NCI-H345 treated with DMSO at 0.1 percent for 48 hours (cell line): ENCODE measurements at regions not wholly inside any gene's neighbourhood (a gene's known extent, or its start where the extent isn't known, plus 50 kb on each side); places are given as distances from the start of the nearest gene placed in this dataset.

ENCODE experiments used
- DNase-seq: peaks from one replicate; lab custom pipeline; 2025; ENCODE audit not compliant: unreplicated experiment; lab: John Stamatoyannopoulos, UW

DNA sequence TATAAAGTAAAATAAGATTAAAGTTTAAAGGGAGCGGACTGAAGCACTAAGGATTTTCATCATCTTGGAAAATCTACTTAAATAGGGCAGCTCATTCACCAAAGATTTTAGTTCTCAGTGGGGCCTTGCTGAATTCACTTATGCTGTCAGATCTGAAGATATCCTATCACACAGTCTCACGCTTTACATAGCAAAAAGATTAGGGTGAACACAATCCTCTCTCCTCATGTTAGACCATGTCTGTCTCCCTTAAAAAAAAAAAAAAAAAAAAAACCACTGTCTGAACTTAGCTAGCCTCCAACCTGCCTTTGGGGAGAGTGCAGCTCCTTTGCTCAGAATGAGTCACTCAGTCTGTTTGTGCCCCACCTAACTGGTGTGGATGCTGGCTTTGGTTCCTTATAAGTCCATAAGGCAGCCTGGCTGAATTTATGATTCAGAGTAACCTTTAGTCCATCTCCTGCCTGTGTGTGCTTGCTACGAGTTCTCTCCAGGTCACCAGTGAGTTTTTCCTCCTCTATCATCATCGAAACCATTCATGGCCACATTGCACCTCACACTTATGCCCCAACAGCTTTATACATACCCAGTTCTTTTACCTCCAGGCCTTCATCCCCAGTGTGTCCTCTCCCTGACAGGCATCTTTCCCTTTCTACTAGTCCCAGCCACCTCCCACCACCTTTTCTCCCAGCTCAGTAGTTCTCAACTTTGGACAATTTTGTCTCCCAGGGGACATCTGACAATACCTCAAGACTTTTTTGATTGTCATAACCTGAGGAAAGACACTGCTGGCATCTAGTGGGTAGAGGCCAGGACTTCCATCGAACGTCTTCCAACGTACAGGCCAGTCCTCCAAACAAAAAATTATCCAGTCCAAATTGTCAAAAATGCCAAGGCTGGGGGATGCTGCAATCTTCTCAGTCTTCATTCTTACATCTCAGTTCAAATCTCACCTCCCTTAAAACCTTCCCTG, 220.7 kb upstream of the EMCN start:
- no peak for DNase-seq

DNA sequence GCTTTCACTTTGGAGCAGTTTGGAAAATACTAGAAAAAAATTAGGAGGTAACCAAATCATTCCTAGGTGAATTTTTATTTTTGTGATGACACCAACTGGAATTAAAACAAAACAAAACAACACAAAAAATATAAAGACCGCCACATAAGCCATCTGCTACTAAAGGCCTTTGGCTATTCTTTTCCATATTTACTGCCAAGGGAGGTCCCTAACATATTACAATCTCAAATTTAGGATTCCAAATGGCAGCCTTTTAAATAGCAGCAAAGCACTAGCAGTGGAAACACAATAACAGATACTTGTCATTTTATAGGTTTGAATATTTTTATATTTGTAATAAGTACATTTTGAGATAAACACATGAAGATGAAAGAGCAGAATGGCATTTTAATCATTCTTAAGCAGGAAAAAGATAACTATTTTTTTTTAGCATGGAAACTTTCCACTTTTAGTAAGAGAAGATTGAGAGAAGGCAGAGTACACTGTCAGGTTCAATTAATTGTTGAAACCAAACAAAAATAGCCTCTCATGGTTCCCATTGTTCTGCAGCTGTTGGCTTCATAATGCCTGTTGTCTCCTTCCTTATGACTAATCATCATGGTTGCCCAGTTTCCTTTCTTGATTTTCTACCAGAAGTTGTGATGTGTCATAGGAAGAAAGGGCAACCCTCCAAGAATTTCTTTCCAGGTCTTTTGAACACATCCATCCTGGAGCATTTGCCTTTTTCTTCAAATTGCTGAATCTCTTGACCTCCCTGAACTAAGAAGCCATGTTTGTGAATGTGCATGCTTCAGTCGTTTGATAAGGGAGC, 219.0 kb upstream of the EMCN start:
- no peak for DNase-seq

DNA sequence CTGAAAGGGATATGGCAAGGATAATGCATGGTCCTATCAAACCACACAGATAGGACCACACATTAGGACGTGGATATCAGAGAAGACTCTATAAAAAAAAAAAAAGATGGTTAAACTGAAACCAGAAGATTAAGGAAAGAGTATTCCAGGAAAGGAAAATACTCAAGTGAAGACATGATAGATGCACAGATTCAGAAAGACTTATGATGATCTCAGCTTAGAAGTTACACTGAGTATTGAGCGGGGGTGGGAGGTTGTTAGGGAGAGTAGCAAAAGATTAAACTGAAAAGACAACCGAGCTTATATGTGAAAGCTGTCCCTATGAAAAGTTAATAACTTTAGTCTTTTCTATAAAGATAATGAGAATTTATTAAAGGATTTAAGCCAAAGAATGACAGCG, 211.0 kb upstream of the EMCN start:
- no peak for DNase-seq

DNA sequence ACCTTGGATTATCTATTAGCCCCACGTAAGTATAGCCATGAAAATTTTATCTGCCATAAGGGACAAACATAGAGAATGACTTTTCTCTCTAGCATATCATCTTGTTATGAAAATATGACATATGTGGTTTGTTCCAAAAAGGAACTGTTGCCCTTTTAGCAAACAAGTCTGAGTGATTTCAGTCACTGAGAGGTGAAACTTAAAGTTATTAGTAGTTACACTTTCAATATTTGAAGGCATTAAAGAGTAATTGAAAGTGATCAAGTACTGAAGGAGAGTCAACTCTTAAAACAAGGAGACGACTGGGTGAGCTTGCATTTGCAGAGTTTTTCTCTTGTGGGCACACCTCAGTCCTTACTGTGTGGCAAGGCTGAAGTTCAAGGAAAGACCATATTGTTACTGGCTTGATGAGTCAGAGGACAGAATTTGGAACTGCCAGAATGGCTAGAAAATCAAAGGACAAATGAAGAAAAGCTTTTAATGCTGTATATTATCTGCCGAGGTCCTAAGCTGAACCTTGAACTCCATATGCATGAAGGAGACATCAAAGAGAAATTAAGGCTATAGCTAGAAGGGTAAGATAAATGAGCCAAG, 205.1 kb upstream of the EMCN start:
- no peak for DNase-seq

DNA sequence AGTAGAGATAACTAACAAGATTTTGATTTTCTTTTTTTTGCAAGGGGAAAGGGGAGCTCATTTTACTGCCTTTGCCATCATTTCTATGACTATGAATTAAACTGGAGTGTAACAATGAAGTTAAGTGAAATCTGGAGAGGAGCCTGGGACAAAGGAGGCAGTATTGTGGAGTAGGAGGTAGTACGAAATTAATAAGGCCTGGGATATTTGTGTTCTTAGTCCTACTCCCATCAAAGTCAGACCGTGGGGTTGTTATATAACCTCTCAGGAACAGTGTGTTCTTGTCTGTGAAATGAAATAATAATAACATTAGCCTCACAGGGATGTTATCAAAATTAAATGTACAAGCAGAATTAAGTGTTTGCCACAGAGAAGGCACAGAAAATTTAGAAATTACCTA, 204.3 kb upstream of the EMCN start:
- DNase-seq, result no peak

DNA sequence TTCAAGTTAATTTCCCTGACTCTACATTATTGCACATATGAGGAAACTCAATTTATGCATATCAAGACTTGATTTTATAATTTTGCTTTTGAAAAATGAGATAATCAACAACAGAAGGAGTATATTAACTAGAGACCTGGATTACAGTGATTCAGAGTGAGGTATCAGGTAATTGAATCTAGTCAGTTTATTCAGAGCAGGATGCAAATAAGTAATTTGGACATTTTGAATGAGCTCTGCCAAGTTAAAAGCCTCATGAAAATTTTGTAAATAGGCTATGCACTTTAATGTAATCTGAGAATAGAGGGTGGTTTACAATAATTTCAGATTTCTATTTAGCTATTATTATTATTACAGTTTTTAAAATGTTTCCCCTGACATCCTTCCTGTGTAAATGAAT, 203.7 kb upstream of the EMCN start:
- no peak for DNase-seq

DNA sequence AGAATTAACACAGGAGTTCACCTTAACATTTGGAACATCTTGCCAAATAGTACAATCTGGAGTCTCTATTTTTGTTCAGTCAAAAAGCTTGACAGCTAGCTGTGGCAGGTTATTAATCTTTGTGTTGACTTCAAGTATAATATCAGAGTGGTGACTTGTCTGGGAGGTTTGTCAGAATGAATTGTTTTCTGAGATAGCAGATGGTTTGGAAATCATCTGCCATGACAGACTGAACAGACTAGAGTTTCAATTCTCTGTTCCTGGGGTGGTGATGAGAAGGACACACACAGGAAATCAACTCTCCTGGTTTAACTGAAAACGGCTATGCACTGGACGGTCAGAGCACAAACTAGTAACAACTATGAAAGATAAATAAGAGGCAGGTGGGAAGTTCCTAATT, 203.3 kb upstream of the EMCN start:
- no peak for DNase-seq

DNA sequence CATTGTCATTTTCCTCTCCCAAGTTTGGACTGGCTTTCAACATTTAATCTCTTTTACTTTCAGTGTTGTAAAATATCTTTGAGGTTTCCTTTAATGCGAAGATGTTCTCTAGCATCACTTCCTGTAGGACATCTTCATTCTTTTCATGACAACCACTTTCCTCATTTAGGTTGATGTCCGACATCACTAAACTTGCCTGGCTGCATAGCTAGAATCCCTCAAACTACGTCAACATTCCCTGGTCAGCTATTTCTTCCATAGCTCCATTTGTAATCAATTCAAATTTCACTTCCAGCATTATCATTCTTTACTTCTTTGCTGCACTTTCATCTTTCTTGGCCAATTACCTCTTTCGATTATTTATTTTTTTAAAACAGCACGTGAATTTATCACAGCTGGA, 198.6 kb upstream of the EMCN start:
- DNase-seq, result no peak

DNA sequence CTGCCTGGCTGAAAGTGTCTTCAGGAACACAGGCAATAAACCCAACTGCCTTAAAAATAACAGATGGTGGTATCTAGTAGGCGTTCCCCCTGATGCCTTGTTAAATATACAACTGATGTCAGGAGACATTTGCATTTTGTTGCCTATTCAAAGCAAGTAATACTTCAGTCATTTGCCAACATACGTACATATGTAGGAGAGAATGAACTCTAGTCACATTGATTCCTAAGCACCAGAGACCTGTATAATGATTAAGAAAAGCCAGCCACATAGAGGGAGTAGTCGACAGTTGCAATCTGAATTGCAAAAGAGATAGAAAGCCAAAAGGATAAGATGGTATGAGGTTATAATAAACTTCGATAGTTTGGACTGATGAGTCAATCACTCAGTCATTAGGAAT, 191.0 kb upstream of the EMCN start:
- DNase-seq, result no peak

DNA sequence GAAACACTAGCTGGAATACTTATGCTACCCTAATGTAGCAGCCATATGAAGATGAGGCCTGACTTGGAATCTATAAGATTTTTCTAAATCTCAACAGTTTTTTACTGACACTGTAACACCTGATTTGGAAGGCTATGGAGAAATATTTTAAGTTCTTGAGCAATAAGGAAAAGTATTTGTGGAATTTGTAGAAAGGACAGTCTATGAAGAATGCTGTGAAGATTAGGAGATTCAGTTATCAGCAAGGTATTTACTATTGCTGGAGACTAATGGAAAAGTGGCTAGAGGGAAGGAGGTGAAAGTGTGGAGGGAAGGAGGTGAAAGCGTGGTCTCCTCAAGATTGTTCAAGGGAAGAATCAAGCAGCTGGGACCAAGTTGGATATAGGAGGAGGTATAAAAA, 190.0 kb upstream of the EMCN start:
- DNase-seq, result no peak

DNA sequence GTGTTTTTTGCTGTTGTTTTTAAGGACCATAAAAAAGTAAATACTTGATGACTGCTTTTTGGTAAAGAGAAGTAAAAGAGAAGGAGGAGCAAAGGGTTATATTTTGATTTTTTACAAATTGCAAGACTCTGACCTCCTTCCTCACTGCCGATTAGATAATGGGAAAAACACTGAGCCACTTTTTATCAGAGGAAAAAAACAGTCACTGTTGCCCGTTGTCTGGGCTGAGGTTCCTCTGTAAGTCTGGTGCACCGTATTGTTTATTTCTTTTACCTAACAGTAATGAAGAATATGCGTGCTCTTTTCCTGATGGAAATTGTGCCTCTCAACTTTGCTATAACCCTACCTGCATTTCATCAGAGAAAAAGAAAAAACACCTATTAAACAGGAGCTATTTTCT, 178.7 kb upstream of the EMCN start:
- no peak for DNase-seq

DNA sequence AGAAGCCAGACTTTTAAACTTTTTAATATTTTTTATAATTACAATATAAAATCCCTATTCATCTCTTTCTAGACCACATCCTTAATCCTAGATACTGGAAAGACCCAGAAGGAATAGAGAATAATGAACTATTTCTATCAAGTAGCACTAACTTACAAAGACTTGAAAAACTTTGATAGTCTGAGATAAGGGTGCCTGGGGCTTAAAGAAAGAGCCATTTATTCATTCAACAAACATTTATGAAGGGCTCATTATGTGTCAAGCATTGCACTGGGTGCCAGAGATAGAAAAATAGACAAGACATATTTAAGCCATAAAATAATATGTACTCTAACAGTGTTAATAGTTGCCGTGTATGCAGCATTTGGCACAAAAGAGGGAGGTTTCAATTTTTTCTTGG, 178.0 kb upstream of the EMCN start:
- no peak for DNase-seq

DNA sequence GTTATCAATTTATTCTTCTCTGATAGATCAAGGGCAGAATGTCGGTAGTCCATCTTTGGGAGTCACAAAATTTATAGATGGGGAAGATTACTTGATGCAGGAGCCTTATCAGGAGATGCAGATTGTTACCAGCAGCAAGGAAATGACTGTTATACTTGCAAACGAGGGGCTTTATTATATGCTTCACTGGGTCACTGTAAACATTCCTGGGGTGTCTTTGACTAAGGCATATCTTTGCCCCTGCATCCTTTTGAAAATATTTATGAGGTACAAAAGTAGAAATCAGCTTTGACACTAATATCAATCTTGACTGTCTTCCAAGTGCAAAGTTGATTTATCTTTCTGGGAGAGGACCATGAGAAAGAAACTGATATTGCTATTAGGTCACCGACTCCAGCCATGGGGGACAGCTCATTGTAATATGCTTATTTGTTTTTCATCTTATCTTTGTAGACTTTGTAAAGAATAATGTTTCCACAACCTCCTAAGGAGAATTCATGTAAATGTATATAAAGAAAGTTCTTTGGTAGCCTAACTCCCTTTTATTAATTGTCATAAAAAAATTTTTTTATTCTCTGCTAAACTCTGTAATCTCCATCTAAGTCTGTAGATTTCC, 177.3 kb upstream of the EMCN start:
- no peak for DNase-seq

DNA sequence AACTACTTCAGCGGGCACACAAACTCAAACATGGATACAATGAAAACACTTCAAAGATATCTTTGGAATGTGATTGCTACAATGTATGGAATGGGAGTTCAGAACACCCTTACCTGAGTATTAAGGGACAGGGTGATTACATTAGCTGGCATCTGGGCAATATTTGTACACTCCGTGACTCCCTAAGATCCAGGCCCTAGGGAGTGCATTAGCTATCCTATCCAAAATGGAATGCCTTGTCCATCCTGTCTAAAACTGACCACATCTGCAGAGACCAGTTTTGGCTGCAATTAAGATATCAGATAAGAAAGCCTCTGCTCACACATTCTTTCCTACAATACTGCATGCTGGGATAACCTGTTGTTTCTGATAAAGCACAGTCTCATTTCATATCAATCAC, 176.6 kb upstream of the EMCN start:
- DNase-seq, result no peak

DNA sequence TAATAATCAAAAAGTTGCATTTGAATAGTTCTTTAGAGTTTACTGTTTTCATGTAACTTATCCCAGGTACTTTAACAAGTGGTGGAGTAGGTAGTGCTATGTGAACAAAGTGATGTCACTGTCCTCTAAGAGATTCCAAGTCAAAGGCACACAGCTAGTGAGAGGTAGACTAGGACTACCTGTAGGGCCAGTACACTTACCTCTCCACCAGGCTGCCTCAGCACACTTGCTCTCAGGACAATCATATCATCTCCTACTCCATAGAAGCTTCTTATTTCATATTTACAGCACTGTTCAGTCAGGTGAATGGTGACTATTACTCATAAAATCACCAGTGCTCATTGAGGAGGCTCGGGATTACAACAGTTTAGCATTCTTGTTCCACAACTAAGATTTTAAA, 173.0 kb upstream of the EMCN start:
- DNase-seq, result no peak

DNA sequence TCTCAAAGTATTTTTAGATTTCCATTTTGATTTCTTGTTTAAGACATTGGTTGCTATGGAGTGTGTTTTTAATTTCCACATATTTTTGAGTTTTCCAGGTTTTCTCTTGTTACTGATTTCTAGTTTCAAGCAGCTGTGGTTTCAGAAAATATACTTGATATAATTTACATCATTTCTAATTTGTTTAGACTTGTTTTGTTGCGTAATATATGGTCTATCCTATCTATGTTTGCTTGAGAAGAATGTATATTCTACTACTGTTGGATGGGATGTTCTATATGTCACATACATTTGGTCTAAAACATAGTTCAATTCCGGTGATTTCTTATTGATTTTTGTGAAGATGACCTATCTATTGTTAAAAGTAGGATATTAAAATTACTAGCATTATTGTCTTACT, 170.5 kb upstream of the EMCN start:
- no peak for DNase-seq

DNA sequence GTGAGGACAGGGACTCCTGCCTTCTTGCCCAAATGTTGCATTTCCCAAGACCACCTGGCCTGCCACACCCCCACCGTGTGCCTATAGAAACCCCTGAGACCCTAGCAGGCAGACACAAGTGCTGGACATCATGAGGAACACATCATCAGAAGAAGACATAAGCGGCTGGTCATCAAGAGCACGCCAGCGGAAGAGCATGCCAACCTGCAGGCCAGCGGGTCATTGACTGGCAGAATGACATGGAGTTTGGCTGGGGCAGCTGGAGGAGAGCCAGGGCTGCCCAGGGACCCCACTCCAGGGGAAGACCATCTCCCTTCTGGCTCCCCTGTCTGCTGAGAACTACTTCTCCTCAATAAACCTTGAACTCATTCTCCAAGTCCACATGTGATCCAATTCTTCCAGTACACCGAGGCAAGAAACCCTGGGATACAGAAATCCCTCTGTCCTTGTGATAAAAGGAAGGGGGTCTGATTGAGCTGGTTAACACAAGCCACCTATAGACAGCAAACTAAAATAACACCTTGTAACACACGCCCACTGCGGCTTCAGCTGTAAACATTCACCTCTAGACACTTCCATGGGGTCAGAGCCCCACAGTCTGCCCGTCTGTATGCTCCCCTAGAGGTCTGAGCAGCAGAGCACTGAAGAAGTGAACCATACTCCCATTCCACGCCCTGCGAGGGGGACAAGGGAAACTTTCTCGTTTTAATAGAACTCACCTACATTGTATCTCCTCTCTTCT, 164.8 kb upstream of the EMCN start:
- no peak for DNase-seq

DNA sequence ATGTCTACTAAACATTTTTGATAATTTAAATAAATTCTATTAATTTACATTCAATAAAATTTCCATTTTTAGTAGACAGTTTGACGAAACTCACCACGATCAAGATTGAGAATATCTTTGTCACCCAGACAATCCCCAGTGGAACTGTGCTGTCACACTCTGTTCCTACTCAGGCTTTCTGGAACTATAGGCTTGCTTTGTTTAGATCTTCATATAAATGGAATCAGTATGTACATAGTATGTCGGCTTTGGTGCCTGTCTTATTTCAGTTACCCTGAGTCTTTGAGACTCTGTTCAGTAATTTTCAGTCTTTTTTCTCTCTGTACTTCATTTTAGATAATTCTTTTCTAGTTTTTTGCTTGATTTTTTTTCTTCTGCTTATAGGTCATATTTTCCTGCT, 163.5 kb upstream of the EMCN start:
- no peak for DNase-seq

DNA sequence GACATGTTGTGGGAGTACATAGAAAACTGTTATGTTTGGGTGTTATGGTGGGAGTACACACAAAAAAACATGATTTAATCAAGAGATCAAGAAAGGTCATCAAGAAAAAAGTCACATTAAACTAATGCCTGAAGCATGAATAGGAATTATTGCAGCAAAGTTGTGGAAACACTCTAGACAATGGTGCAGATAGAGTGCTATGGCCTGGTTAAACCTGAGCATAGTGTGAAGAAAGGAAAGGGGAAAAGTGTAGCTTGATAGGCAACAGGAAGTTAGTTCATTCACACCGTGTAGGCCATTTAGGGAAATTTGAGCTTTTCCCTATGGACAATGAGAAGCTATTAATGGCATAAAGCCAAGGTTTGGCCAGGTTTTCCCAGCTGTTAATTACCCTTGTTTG, 162.1 kb upstream of the EMCN start:
- DNase-seq, result no peak

DNA sequence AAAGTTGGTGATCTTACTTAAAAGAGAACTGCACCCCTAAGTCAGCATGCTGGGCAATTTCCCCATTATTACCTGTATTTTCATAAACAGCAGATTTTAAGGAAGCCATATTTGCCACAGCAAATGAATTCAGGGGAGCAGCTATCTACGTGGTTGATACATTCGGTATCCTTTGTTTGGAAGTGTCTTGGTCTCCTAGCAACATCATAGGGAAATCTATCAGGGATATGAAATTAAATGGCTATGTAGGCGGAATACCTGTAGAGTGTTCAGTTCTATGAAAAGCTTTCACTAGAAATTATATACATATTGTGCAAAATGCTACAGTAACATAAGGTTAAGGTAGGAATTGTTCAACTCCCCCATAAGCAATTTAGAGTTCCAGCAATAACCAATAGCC, 157.2 kb upstream of the EMCN start:
- no peak for DNase-seq

DNA sequence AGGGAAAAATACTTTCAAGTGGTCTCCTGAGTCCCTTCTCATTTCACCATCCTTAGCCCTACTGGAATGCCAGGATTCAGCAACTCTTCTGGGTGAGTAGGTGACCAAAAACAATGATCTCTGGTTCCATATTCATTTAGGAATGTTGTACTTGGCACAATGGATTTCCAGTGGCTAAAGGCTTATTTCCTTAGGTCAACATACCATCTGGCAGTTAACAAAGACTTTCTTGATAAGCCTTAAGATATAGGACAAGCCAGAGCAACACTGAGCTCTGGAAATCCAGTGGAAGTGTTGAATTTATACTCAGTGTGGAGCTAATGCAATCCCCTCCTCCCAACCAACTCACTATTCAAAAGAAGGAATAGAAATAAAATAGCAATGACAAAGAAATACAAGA, 139.4 kb upstream of the EMCN start:
- no peak for DNase-seq
